ENCODE measurements at regions not wholly inside any gene's neighbourhood (a gene's known extent, or its start where the extent isn't known, plus 50 kb on each side); places are given as distances from the start of the nearest gene placed in this dataset.

GRCh38 chr4:138675685-138676084, 339.9 kb upstream of the NOCT start:
- TF ChIP-seq, protein P1, sequence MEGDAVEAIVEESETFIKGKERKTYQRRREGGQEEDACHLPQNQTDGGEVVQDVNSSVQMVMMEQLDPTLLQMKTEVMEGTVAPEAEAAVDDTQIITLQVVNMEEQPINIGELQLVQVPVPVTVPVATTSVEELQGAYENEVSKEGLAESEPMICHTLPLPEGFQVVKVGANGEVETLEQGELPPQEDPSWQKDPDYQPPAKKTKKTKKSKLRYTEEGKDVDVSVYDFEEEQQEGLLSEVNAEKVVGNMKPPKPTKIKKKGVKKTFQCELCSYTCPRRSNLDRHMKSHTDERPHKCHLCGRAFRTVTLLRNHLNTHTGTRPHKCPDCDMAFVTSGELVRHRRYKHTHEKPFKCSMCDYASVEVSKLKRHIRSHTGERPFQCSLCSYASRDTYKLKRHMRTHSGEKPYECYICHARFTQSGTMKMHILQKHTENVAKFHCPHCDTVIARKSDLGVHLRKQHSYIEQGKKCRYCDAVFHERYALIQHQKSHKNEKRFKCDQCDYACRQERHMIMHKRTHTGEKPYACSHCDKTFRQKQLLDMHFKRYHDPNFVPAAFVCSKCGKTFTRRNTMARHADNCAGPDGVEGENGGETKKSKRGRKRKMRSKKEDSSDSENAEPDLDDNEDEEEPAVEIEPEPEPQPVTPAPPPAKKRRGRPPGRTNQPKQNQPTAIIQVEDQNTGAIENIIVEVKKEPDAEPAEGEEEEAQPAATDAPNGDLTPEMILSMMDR (conservative IDR thresholded peaks at IDR 0.05; ENCODE audit: low read depth, low read length): no peak
- TF ChIP-seq POLR2A (IDR thresholded peaks at IDR 0.05; ENCODE audit: low read depth, low read length): no peak
- no peak for TF ChIP-seq RFX5 (IDR thresholded peaks at IDR 0.05; ENCODE audit: low read depth, low read length)
- no peak for TF ChIP-seq RCOR1 (IDR thresholded peaks at IDR 0.05; ENCODE audit: insufficient replicate concordance, low read length)
